ENCODE measurements at regions not wholly inside any gene's neighbourhood (a gene's known extent, or its start where the extent isn't known, plus 50 kb on each side); places are given as distances from the start of the nearest gene placed in this dataset.

GRCh38 chr6:81455641-81456040 lies 296.8 kb downstream of the TENT5A start:
- WGBS, result 24% methylated on average over 1 of the region's 1 CpG

GRCh38 chr6:81451787-81452186 lies 300.7 kb downstream of the TENT5A start:
- 58% methylated on average over 2 of the region's 2 CpGs for WGBS
- DNase-seq (ENCODE audit: low spot score), result no peak
- Histone ChIP-seq H3K4me1 (replicated peaks) (no peaks in the 10 kb centered on the region), H3K27ac (no peak overlapping the region), H3K4me3 (no peak overlapping the region), H3K36me3 (no peaks in the 10 kb centered on the region), H3K27me3 (replicated peaks; ENCODE audit: insufficient read depth) (no peaks in the 10 kb centered on the region), H3K9me3 (no peaks in the 10 kb centered on the region)
- intact Hi-C loops (cut with DNase I), result no loop called here
- TF ChIP-seq POLR2AphosphoS5 (IDR thresholded peaks at IDR 0.05) (no peak), CTCF (IDR thresholded peaks at IDR 0.05) (no peak), POLR2A (IDR thresholded peaks at IDR 0.05) (no peak)

More at GRCh38 chr6:81455641-81456040, 296.8 kb downstream of the TENT5A start:
- no peaks in the 10 kb centered on the region for H3K36me3 ChIP-seq
- intact Hi-C loops (cut with DNase I), result no loop called here
- no peak for TF ChIP-seq POLR2A (IDR thresholded peaks at IDR 0.05)
- no peak for TF ChIP-seq POLR2AphosphoS5 (IDR thresholded peaks at IDR 0.05)
- TF ChIP-seq CTCF (IDR thresholded peaks at IDR 0.05), result no peak
- no peak for DNase-seq (ENCODE audit: low spot score)
- H3K9me3 ChIP-seq, result no peaks in the 10 kb centered on the region
- H3K4me3 ChIP-seq, result no peak overlapping the region
- no peaks in the 10 kb centered on the region for H3K4me1 ChIP-seq (replicated peaks)
- no peak overlapping the region for H3K27ac ChIP-seq
- H3K27me3 ChIP-seq (replicated peaks; ENCODE audit: insufficient read depth), result no peaks in the 10 kb centered on the region

- no peak overlapping the region for H3K27ac ChIP-seq
- no peak for DNase-seq (ENCODE audit: low spot score)
- no peaks in the 10 kb centered on the region for H3K4me1 ChIP-seq (replicated peaks)
- no peaks in the 10 kb centered on the region for H3K27me3 ChIP-seq (replicated peaks; ENCODE audit: insufficient read depth)
- H3K9me3 ChIP-seq, result no peaks in the 10 kb centered on the region
- WGBS, result 63% methylated on average over 2 of the region's 2 CpGs
- TF ChIP-seq POLR2A (IDR thresholded peaks at IDR 0.05) (no peak), POLR2AphosphoS5 (IDR thresholded peaks at IDR 0.05) (no peak), CTCF (IDR thresholded peaks at IDR 0.05) (no peak)
- intact Hi-C loops (cut with DNase I), result no loop called here
- no peaks in the 10 kb centered on the region for H3K36me3 ChIP-seq
- no peak overlapping the region for H3K4me3 ChIP-seq
Measured at GRCh38 chr6:81450180-81450579, 302.3 kb downstream of the TENT5A start.

GRCh38 chr6:81446509-81446908 lies 306.0 kb downstream of the TENT5A start:
- TF ChIP-seq CTCF (IDR thresholded peaks at IDR 0.05) (no peak), POLR2AphosphoS5 (IDR thresholded peaks at IDR 0.05) (no peak), POLR2A (IDR thresholded peaks at IDR 0.05) (no peak)
- no peaks in the 10 kb centered on the region for H3K4me1 ChIP-seq (replicated peaks)
- H3K27me3 ChIP-seq (replicated peaks; ENCODE audit: insufficient read depth), result no peaks in the 10 kb centered on the region
- 63% methylated on average over 1 of the region's 1 CpG for WGBS
- H3K4me3 ChIP-seq, result no peak overlapping the region
- H3K9me3 ChIP-seq, result no peaks in the 10 kb centered on the region
- no peak overlapping the region for H3K27ac ChIP-seq
- intact Hi-C loops (cut with DNase I), result no loop called here
- no peak for DNase-seq (ENCODE audit: low spot score)
- no peaks in the 10 kb centered on the region for H3K36me3 ChIP-seq

- no peak for DNase-seq (ENCODE audit: low spot score)
- Histone ChIP-seq H3K27me3 (replicated peaks; ENCODE audit: insufficient read depth) (no peaks in the 10 kb centered on the region), H3K27ac (no peak overlapping the region), H3K4me3 (no peak overlapping the region), H3K4me1 (replicated peaks) (no peaks in the 10 kb centered on the region), H3K36me3 (no peaks in the 10 kb centered on the region), H3K9me3 (no peaks in the 10 kb centered on the region)
- intact Hi-C loops (cut with DNase I), result no loop called here
- no peak for TF ChIP-seq POLR2AphosphoS5 (IDR thresholded peaks at IDR 0.05)
- no peak for TF ChIP-seq POLR2A (IDR thresholded peaks at IDR 0.05)
- WGBS, result 84% methylated on average over 2 of the region's 2 CpGs
Measured at GRCh38 chr6:81439417-81439816, 313.1 kb downstream of the TENT5A start.

All from prostate gland (tissue), 2 donors.